Omental fat pad (tissue), 3 donors: ENCODE measurements at regions not wholly inside any gene's neighbourhood (a gene's known extent, or its start where the extent isn't known, plus 50 kb on each side); places are given as distances from the start of the nearest gene placed in this dataset.

Experiments
- ATAC-seq: fragments of 150-250 bp; one replicate; pipeline ENCODE4 v1.9.1; 2016; ENCODE audit warnings: mild to moderate bottlenecking, moderate library complexity; ENCODE audit not compliant: low FRiP score
- DNase-seq: peaks from one replicate; pipeline ENCODE4 v3.0.0-alpha.2; 2019; ENCODE audit warnings: low spot score
- TF ChIP-seq, protein P1 (sequence below), 3 donors: fragments of 450-650 bp; IDR thresholded peaks; one replicate each; pipeline ENCODE4 v1.5.1; 2016 to 2017; ENCODE audit warnings: antibody characterized with exemption in 3 of 3, mild to moderate bottlenecking in 3 of 3, moderate library complexity in 2 of 3

DNA sequence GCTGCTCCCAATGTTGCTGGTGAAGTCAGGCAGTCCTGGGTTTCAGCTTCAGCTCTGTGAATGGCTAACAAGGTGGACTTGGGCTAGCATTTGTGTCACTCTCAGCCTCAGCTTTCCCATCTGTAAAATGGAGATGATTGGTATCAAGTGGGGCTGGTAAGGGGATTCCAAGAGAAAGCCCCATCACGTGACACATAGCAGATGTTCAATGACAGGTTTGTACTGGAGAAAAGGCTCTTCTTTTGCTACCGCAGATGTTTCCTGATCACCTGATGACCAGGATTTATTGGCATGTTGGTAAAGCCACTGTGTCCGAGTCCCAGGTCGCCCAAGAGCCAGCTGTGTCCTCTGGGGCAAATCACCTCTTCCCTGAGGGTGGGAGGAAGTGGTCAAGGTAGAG, 335.0 kb downstream of the MATN1 start:
- ATAC-seq (no peak), DNase-seq (no peak)
- TF ChIP-seq, protein P1, sequence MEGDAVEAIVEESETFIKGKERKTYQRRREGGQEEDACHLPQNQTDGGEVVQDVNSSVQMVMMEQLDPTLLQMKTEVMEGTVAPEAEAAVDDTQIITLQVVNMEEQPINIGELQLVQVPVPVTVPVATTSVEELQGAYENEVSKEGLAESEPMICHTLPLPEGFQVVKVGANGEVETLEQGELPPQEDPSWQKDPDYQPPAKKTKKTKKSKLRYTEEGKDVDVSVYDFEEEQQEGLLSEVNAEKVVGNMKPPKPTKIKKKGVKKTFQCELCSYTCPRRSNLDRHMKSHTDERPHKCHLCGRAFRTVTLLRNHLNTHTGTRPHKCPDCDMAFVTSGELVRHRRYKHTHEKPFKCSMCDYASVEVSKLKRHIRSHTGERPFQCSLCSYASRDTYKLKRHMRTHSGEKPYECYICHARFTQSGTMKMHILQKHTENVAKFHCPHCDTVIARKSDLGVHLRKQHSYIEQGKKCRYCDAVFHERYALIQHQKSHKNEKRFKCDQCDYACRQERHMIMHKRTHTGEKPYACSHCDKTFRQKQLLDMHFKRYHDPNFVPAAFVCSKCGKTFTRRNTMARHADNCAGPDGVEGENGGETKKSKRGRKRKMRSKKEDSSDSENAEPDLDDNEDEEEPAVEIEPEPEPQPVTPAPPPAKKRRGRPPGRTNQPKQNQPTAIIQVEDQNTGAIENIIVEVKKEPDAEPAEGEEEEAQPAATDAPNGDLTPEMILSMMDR (IDR thresholded peaks at IDR 0.05), result no peak

DNA sequence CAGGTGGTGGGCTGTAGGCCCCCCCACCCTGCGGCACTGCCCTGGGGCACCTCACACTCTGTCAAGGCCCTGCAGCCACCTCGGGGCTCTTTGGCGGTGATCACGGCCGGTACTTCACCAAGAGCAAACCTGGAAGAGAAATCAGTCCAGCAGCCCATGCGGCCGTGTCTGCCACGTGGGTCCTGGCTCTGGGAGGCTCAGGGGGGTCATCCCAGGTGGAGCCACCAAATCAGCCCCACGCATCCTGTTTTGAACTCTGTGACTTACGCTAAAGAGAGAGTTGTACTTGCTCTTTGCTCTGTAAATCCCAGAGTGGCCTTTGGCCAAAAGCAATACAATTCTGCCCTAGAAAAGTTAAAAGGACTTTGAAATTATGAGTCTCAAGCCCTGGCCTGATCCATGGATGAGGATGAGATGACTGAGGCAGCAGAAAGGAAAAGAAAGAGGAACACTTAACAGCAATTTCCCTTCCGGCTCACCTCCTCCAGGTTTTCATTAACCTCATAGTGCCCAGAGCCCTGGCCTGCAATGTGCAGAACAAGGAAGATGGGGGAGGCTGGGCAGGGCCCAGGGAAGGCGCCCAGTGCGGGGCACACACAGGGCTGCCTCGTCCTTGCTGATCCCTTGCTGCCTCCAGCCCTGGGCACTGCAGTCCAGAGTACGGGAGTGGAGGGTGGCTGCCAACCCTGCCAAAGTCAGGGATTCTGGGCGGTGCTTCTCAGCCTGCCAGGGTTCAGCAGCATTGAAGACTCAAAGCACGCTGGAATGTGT, 337.0 kb downstream of the MATN1 start:
- ATAC-seq (no peak), DNase-seq (no peak)
- TF ChIP-seq, protein P1 (IDR thresholded peaks at IDR 0.05), result no peak

DNA sequence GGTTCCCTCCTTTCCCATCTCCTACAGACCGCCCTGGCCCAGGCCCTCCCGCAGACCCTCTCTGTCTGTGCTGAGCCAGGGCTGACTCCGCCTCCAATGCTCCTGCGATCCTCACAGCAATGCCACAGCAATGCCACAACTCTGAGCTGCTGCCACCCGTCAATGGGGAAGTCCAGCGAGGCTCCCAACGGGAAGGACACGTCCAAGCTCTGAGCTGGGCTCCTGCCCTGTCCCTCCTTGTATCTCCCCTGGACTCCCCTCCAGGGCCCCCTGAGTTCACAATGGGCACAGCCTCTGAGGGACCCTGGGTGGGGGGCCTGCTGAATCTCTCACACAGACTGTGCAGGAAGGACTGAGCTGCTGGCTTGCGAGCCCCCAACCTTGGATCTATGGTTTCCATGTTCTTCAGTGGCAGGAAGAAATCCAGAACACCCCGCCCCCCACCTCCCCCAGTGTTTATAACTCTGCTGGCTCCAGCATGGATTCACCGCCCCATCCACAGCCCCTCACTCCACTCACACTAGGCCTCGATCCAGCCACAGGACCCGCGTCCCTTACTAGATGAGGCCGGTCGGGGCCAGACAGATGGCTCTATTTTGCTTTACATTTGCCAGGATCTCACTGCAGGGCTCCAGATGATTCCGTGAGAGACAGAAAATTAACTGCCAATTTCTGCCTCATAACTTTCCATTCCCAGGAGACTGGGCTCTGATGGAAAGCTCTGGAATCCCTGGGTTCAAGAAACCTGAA, 338.0 kb downstream of the MATN1 start:
- DNase-seq, result no peak
- ATAC-seq, result no peak
- TF ChIP-seq, protein P1 (IDR thresholded peaks at IDR 0.05), result no peak

DNA sequence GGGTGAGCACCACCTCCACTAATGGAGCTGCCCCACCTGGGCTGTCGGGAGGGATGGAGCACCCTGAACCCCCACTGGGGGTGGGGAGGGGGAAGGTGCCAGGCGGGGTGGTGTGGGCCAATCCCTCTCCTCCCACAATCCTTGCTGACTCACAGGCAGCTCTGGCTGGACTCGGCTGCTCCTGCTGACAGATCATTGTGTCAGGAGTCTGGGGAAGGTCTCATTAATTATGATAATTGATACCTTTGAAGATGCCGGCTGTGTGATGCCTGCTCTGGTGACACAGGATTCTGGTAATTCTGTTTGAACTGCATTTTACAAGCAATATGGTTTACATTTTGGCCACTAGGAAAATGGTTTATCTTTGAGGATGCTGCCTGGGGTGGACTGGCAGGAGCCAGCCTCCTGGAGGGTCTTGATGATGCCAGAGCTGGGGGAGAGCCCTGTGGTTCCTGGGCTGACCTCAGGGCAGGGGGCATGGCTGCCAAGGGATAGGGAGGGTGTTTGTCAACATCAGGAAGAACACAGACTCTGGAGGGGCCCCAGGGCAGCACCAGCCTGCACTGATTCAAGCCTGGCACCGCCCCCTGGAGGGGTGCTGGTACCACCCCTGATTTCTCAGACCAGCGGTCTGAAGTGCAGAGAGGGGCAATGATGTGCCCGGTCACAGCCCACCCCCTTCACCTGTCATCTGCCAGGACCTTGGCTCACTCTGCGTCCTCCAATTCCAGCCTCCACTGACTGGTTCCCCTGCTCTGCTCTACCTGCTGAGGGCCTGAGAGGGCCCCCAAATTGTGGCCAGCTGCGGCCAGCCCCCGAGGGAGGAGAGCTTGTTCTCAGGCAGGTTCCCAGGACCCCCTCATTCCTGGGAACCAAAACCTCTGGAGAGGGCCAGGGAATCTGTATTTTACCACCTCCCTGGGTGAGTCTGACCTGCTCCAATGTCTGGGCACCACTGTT, 338.8 kb downstream of the MATN1 start:
- ATAC-seq (no peak), DNase-seq (no peak)
- TF ChIP-seq, protein P1 (IDR thresholded peaks at IDR 0.05), result no peak

DNA sequence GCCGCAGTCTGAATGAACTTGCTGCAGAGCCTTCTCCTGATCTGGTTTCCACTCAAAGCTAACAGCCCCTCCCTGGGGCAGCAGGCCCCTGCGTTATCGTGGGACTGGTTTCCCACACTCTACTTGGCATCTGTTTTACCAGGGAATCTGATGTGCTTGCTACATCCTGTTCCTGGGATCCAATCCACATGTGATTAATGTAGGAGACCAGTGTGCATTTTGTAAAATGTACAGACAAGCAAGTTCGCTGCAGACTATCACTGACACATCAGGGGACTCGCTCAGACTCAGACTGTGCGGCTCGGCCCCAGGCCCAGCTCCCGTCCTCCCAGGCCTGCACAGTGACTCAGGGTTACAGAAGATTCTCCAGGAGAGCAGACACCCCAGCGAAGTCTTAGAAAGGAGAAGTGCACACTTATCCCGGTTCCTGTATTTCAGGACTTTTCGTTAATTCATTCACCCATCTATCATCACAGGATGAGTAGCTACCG, 340.1 kb downstream of the MATN1 start:
- TF ChIP-seq, protein P1 (IDR thresholded peaks at IDR 0.05), result no peak
- no peak for ATAC-seq
- DNase-seq, result no peak

DNA sequence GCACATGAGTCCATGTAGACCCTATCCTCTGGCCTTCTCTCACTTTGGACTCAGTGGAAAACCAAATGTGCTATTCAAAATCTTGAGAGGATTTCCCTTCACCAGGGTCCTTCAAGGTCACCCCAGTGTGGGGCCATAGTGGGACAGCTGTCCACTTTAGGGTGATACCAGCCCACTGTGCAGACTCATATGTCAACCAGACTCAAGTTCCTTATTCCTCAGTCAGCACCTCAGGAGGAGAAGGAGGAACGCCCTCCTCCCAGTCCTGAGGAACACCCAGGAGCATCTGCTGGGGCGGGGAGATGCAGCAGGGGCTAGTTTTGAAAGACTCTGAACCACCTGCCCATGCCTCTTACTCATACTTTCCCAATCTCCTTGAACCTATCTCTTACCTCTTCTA, 340.9 kb downstream of the MATN1 start:
- ATAC-seq (no peak), DNase-seq (no peak)

More for the DNA sequence above, 340.9 kb downstream of the MATN1 start:
- TF ChIP-seq, protein P1 (IDR thresholded peaks at IDR 0.05), result no peak
